ENCODE measurements at regions not wholly inside any gene's neighbourhood (a gene's known extent, or its start where the extent isn't known, plus 50 kb on each side); places are given as distances from the start of the nearest gene placed in this dataset.

DNA sequence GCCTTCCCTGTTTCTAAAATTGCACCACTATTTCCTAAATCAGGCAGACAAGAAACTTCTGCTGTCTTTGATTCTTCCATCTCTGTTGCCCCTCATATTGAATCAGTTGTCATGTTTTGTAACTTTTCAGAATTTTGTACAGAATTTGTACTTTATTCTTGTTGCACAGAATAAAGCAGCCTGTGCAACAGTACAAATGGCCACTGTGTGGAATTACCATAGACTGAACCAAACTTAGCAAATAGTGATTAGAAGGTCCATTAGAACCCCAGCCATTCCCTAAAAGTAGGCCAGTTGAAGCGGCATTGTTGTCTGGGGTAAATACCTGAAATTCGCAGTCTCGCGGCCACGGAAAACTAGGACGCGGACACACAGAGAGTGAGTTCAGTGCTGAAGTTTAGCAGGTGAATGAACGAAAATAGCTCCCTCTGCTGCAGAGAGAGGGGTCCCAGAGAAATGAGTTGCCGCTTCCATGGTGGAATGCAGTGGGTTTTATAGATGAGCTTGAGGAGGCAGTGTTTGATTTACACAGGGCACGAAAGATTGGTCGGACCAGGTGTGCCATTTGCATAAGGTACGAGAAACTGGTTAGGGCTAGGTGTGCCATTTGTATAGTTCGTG is 71.8 kb downstream of the C4orf33 start:
- Histone ChIP-seq H3K27me3 (ENCODE audit: control insufficient read depth in 3 of 3, insufficient read depth in 3 of 3, low read length in 2 of 3) (no peaks in the 10 kb centered on the region), H3K9me3 (ENCODE audit: control insufficient read depth in 4 of 4, insufficient read depth in 3 of 4, low read length in 3 of 4) (no peaks in the 10 kb centered on the region), H3K9ac (ENCODE audit: insufficient read depth in 1 of 2, low read length in 2 of 2) (no peak overlapping the region), H3K4me1 (ENCODE audit: control insufficient read depth in 5 of 5, insufficient read depth in 5 of 5, low read length in 5 of 5) (no peaks in the 10 kb centered on the region), H3K36me3 (ENCODE audit: control insufficient read depth in 4 of 4, insufficient read depth in 4 of 4, low read length in 4 of 4) (no peaks in the 10 kb centered on the region), H3K4me3 (no peak overlapping the region), H3K27ac (ENCODE audit: low read depth in 1 of 2, low read length in 1 of 2) (no peak overlapping the region)
- DNase-seq (peak in 2 of 3 donors; percentile 7 to 36), ATAC-seq (ENCODE audit: insufficient read depth, low FRiP score) (no peak)
- 39 to 51% methylated on average over 13 of the region's 13 CpGs for WGBS, 2 donors
- TF ChIP-seq, protein P1, sequence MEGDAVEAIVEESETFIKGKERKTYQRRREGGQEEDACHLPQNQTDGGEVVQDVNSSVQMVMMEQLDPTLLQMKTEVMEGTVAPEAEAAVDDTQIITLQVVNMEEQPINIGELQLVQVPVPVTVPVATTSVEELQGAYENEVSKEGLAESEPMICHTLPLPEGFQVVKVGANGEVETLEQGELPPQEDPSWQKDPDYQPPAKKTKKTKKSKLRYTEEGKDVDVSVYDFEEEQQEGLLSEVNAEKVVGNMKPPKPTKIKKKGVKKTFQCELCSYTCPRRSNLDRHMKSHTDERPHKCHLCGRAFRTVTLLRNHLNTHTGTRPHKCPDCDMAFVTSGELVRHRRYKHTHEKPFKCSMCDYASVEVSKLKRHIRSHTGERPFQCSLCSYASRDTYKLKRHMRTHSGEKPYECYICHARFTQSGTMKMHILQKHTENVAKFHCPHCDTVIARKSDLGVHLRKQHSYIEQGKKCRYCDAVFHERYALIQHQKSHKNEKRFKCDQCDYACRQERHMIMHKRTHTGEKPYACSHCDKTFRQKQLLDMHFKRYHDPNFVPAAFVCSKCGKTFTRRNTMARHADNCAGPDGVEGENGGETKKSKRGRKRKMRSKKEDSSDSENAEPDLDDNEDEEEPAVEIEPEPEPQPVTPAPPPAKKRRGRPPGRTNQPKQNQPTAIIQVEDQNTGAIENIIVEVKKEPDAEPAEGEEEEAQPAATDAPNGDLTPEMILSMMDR (IDR thresholded peaks at IDR 0.05; ENCODE audit: control extremely low read depth, extremely low read depth), result no peak

DNA sequence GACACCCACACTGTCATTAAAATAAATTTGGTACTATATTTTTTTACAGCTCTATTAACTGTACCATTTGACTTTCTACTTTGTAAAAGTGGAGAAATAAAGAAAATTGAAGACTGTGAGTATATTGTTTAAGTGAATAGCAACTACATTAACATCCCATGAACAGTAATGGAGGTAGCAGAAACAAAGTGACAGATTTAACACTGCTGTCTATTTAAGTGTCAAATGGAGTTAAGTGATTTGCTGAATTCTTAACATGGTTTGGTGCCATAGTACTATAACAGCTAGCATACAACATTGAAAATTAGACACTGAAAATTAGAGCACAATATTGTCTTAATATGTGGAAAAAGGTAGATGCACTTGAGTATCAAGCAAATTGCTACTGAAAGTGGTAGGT is 76.2 kb downstream of the C4orf33 start:
- Histone ChIP-seq H3K9ac (ENCODE audit: insufficient read depth in 1 of 2, low read length in 2 of 2) (no peak overlapping the region), H3K27me3 (ENCODE audit: control insufficient read depth in 3 of 3, insufficient read depth in 3 of 3, low read length in 2 of 3) (no peaks in the 10 kb centered on the region), H3K4me3 (no peak overlapping the region), H3K9me3 (ENCODE audit: control insufficient read depth in 4 of 4, insufficient read depth in 3 of 4, low read length in 3 of 4) (no peaks in the 10 kb centered on the region), H3K36me3 (ENCODE audit: control insufficient read depth in 4 of 4, insufficient read depth in 4 of 4, low read length in 4 of 4) (no peaks in the 10 kb centered on the region), H3K4me1 (ENCODE audit: control insufficient read depth in 5 of 5, insufficient read depth in 5 of 5, low read length in 5 of 5) (no peaks in the 10 kb centered on the region), H3K27ac (ENCODE audit: low read depth in 1 of 2, low read length in 1 of 2) (no peak overlapping the region)
- TF ChIP-seq, protein P1 (IDR thresholded peaks at IDR 0.05; ENCODE audit: control extremely low read depth, extremely low read depth), result no peak
- ATAC-seq (ENCODE audit: insufficient read depth, low FRiP score) (no peak), DNase-seq (peak in 1 of 3 donors; percentile 21)

DNA sequence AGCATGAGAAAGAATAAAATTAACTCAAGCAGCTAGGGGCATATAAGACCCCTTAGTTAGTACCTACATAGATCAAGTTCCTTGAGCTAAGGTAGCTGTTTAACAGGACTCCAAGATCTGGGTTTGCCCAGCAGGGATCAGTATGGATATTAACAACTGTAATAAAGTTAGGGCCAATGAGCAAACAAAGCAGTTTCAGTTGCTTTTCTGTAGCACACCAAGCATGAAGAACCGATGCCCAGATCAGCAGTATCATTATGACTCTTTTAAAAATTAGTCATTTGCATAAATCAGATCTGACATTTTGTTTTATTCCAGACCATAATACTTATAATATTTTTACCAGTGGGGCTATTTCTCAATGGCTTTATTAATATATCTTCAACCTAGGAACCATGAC is 80.9 kb downstream of the C4orf33 start:
- ATAC-seq (ENCODE audit: insufficient read depth, low FRiP score), result no peak
- 90 to 96% methylated on average over 1 of the region's 1 CpG for WGBS, 2 donors
- Histone ChIP-seq H3K9me3 (ENCODE audit: control insufficient read depth in 4 of 4, insufficient read depth in 3 of 4, low read length in 3 of 4) (no peaks in the 10 kb centered on the region), H3K27ac (ENCODE audit: low read depth in 1 of 2, low read length in 1 of 2) (no peak overlapping the region), H3K9ac (ENCODE audit: insufficient read depth in 1 of 2, low read length in 2 of 2) (no peak overlapping the region), H3K36me3 (ENCODE audit: control insufficient read depth in 4 of 4, insufficient read depth in 4 of 4, low read length in 4 of 4) (no peaks in the 10 kb centered on the region), H3K4me3 (no peak overlapping the region), H3K27me3 (ENCODE audit: control insufficient read depth in 3 of 3, insufficient read depth in 3 of 3, low read length in 2 of 3) (no peaks in the 10 kb centered on the region), H3K4me1 (ENCODE audit: control insufficient read depth in 5 of 5, insufficient read depth in 5 of 5, low read length in 5 of 5) (no peaks in the 10 kb centered on the region)
- DNase-seq, result no peak
- TF ChIP-seq, protein P1 (IDR thresholded peaks at IDR 0.05; ENCODE audit: control extremely low read depth, extremely low read depth), result no peak

DNA sequence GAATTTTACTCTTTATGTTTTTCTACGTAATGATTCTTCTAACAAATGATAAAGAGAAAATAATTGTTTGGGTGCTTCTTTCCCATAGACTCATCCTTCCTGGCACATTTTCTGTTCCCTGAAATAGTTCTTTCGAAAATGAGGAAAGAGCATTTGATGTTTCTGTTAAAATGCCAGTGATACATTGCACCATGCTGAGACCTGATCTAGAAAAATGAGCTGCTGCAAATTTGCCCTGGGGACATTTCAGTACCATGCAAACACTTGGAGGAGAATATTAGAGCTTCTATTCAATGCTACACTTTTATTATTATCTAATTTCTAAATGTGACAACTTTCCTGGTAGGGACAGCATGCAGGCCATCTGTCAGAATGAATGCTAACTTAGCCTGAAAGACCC is 83.3 kb downstream of the C4orf33 start:
- TF ChIP-seq, protein P1 (IDR thresholded peaks at IDR 0.05; ENCODE audit: control extremely low read depth, extremely low read depth), result no peak
- no peak for ATAC-seq (ENCODE audit: insufficient read depth, low FRiP score)
- 83% methylated on average over 2 of the region's 2 CpGs for WGBS, 2 donors
- no peak overlapping the region for H3K4me3 ChIP-seq
- H3K4me1 ChIP-seq (ENCODE audit: control insufficient read depth in 5 of 5, insufficient read depth in 5 of 5, low read length in 5 of 5), result no peaks in the 10 kb centered on the region
- H3K9me3 ChIP-seq (ENCODE audit: control insufficient read depth in 4 of 4, insufficient read depth in 3 of 4, low read length in 3 of 4), result no peaks in the 10 kb centered on the region
- H3K27me3 ChIP-seq (ENCODE audit: control insufficient read depth in 3 of 3, insufficient read depth in 3 of 3, low read length in 2 of 3), result no peaks in the 10 kb centered on the region
- H3K36me3 ChIP-seq (ENCODE audit: control insufficient read depth in 4 of 4, insufficient read depth in 4 of 4, low read length in 4 of 4), result no peaks in the 10 kb centered on the region
- DNase-seq, result no peak
- H3K9ac ChIP-seq (ENCODE audit: insufficient read depth in 1 of 2, low read length in 2 of 2), result no peak overlapping the region
- no peak overlapping the region for H3K27ac ChIP-seq (ENCODE audit: low read depth in 1 of 2, low read length in 1 of 2)

Data from lung (tissue), 11 donors.